ENCODE measurements at regions not wholly inside any gene's neighbourhood (a gene's known extent, or its start where the extent isn't known, plus 50 kb on each side); places are given as distances from the start of the nearest gene placed in this dataset.

GRCh38 chr6:128827675-128828464 lies 55.1 kb upstream of the LAMA2 start:
- intact Hi-C loops (cut with DNase I) = no loop called here
- H3K36me3 ChIP-seq (replicated peaks in 1 of 2) = no peaks in the 10 kb centered on the region
- H3K27me3 ChIP-seq = no peaks in the 10 kb centered on the region
- H3K4me3 ChIP-seq = no peak overlapping the region
- no peak for DNase-seq
- TF ChIP-seq POLR2A (IDR thresholded peaks at IDR 0.05) (no peak), CTCF (IDR thresholded peaks at IDR 0.05) (no peak)
- no peaks in the 10 kb centered on the region for H3K4me1 ChIP-seq (replicated peaks in 1 of 2)
- 64 to 68% (median 66%) methylated on average over 5 of the region's 5 CpGs for WGBS, 4 donors
- no peaks in the 10 kb centered on the region for H3K9me3 ChIP-seq (replicated peaks in 1 of 3)
- no peak overlapping the region for H3K27ac ChIP-seq

GRCh38 chr6:128826606-128827005 lies 56.3 kb upstream of the LAMA2 start:
- Histone ChIP-seq H3K36me3 (replicated peaks in 1 of 2) (no peaks in the 10 kb centered on the region), H3K4me3 (no peak overlapping the region), H3K4me1 (replicated peaks in 1 of 2) (no peaks in the 10 kb centered on the region), H3K27ac (no peak overlapping the region), H3K27me3 (no peaks in the 10 kb centered on the region), H3K9me3 (replicated peaks in 1 of 3) (no peaks in the 10 kb centered on the region)
- intact Hi-C loops (cut with DNase I) = no loop called here
- no peak for DNase-seq
- TF ChIP-seq POLR2A (IDR thresholded peaks at IDR 0.05) (no peak), CTCF (IDR thresholded peaks at IDR 0.05) (no peak)
- WGBS, 4 donors = 51 to 68% (median 68%) methylated on average over 3 of the region's 3 CpGs

GRCh38 chr6:128822271-128822670 lies 60.7 kb upstream of the LAMA2 start:
- no peak for DNase-seq
- Histone ChIP-seq H3K4me3 (no peak overlapping the region), H3K36me3 (replicated peaks in 1 of 2) (no peaks in the 10 kb centered on the region), H3K27me3 (no peaks in the 10 kb centered on the region), H3K27ac (no peak overlapping the region), H3K9me3 (replicated peaks in 1 of 3) (no peaks in the 10 kb centered on the region), H3K4me1 (replicated peaks in 1 of 2) (no peaks in the 10 kb centered on the region)
- WGBS, 4 donors = 66 to 73% (median 71%) methylated on average over 3 of the region's 3 CpGs
- intact Hi-C loops (cut with DNase I) = no loop called here
- no peak for TF ChIP-seq CTCF (IDR thresholded peaks at IDR 0.05)
- no peak for TF ChIP-seq POLR2A (IDR thresholded peaks at IDR 0.05)

- TF ChIP-seq POLR2A (IDR thresholded peaks at IDR 0.05) = no peak
- TF ChIP-seq CTCF (IDR thresholded peaks at IDR 0.05) = no peak
- Histone ChIP-seq H3K4me3 (no peak overlapping the region), H3K27ac (no peak overlapping the region), H3K4me1 (replicated peaks in 1 of 2) (no peaks in the 10 kb centered on the region), H3K36me3 (replicated peaks in 1 of 2) (no peaks in the 10 kb centered on the region), H3K9me3 (replicated peaks in 1 of 3) (no peaks in the 10 kb centered on the region), H3K27me3 (no peaks in the 10 kb centered on the region)
- intact Hi-C loops (cut with DNase I) = no loop called here
- WGBS, 4 donors = 53 to 78% (median 65%) methylated on average over 2 of the region's 2 CpGs
- no peak for DNase-seq
Measured at GRCh38 chr6:128821116-128821515, 61.8 kb upstream of the LAMA2 start.
